ENCODE measurements at regions not wholly inside any gene's neighbourhood (a gene's known extent, or its start where the extent isn't known, plus 50 kb on each side); places are given as distances from the start of the nearest gene placed in this dataset.

- TF ChIP-seq CTCF (IDR thresholded peaks at IDR 0.05) (no peak), POLR2A (IDR thresholded peaks at IDR 0.05) (no peak)
These were observed 301.8 kb upstream of the GALNT5 start for GRCh38 chr2:156955701-156956100.

All from uterus (tissue), 2 donors.